OCI-LY7 (cell line): ENCODE measurements at regions not wholly inside any gene's neighbourhood (a gene's known extent, or its start where the extent isn't known, plus 50 kb on each side); places are given as distances from the start of the nearest gene placed in this dataset.

Source experiments
- CTCF ChIP-seq: fragments of 200-600 bp; sonication (generic); conservative IDR thresholded peaks from 2 replicates; pipeline ENCODE4 v1.5.1; 2014; ENCODE audit warnings: mild to moderate bottlenecking, antibody characterized with exemption, low read length, moderate library complexity, mixed read lengths
- EZH2phosphoT487 ChIP-seq: fragments of 200-600 bp; sonication (generic); IDR thresholded peaks from 2 replicates; pipeline ENCODE4 v1.6.1; 2018; ENCODE audit warnings: low read depth, borderline replicate concordance, mild to moderate bottlenecking, mixed run types, antibody characterized with exemption, low read length, moderate library complexity, mixed read lengths

GRCh38 chr22:47446331-47446730 is 683.9 kb downstream of the TBC1D22A start:
- TF ChIP-seq CTCF (no peak), EZH2phosphoT487 (no peak)
